ENCODE measurements at regions not wholly inside any gene's neighbourhood (a gene's known extent, or its start where the extent isn't known, plus 50 kb on each side); places are given as distances from the start of the nearest gene placed in this dataset.

DNA sequence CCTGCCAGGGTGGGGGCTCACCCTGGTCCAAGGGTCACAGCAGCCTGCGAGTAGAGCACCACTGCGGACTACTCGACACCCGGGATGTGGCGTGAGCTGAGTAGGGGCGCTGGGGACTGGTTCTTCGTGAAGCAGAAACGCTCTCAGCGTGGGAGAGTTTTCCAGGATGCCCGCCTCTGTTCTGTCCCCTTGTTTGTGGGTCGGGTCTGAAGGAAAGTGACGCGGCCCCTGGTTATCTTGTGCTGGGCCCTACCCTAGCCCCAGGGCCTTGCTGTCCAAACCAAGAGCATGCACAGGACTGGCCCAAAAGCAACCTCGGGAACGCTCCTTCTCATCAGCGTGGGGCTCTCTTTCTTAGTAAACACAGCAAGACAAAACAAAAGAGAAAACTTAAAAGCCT, 303.3 kb downstream of the IRF8 start:
- DNase-seq, result no peak

DNA sequence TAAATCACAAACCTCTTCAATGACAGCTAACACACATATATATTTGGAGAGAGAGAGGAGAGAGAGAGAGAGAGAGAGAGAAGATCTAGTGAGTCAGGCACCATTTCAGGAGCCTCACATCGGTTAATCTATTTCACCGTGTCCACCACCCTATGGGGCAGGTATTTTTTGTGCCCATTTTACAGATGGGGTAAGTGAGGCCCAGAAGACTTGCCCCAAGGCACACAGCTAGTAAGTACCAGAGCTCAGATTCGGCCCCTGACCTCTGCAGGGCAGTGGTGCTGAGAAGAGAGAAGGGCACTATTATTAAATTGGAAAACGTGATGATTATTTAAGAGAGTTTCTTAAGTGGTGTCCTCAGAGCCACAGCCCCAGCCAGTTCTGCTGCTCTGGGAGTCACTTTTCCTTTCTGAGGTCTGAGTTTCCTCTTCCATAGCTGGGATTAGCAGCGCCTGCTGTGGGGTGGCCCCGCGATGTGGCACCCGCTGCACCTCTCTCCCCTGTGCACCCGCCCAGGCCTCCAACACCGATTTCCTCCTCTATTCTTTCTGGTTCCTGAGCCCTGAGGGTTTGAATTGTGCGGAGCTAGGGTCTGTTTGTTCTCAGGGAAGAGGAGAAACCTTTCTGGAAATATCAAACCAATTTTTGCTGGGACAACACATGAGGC, 303.9 kb downstream of the IRF8 start:
- DNase-seq, result no peak

DNA sequence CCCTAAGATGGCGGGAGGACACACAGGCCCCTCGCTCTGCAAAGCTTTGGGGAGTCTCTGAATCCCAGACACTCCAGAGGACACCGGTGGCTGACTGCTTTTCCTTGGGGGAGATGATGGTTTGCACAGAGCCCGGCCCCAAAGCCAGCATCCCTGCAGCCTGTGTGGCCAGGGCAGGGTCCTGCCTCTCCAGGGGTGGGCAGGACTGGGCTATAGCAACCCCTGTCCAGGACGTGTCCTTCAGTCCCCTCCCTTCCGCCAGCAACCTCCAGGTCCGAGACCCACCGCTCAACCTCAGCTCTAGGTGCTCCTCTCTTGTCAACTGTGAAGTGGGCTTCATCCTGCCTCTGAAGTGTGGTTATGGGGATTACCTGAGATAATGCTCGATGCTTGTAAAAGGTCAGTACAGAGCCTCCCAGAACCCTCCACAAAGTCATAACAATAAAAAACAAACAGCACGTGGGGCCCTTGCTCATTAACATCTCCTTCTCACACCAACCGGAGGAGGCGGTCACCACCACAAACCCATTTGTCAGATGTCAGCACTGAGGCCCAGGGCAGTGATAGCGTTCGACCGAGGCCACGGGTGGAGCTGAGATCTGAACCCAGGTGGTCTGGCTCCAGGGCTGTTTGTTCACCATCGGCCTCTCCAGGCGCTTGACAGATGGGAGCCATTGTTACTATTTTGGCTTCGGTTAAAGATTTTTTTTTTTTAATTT, 304.8 kb downstream of the IRF8 start:
- no peak for DNase-seq

DNA sequence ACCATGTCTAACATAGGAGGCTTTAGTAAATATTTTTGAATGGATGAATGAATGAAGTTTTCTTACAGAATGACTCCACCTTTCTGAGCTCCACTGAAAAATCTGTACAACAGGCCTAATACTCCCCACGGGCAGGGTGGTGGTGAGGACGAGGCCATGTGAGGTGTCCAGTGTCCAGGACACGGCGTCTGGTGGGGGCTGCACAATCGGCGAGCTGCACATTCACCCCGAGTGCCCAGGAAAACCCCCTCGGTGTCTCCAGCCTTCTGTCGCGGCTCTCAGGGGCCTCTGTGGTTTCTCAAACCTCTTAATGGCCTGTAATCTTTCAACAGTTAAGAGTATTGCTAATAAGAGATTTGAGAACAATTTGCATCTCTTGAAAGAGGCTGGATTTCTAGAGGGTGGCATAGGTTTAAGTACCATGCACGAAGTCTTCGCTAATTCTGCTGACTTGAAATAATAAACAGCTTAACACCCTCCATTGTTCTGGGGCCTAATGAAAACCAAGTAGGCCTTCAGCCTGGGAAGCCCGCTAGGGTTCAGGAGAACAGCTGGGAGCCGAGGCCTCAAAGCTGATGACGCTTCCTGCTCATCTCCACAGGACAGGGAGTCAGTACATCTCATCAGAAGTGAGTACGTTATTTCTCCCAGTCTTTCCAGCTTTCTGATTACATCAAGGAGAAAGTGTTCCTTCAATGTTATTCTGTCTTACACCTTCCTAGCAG, 304.6 kb upstream of the FOXF1 start:
- DNase-seq, result no peak

GRCh38 chr16:86207350-86207749, 303.0 kb upstream of the FOXF1 start:
- no peak for DNase-seq

- no peak for DNase-seq
These were observed 301.1 kb upstream of the FOXF1 start for GRCh38 chr16:86209202-86209601.

GRCh38 chr16:86210403-86211193, 299.7 kb upstream of the FOXF1 start:
- DNase-seq, result no peak

DNA sequence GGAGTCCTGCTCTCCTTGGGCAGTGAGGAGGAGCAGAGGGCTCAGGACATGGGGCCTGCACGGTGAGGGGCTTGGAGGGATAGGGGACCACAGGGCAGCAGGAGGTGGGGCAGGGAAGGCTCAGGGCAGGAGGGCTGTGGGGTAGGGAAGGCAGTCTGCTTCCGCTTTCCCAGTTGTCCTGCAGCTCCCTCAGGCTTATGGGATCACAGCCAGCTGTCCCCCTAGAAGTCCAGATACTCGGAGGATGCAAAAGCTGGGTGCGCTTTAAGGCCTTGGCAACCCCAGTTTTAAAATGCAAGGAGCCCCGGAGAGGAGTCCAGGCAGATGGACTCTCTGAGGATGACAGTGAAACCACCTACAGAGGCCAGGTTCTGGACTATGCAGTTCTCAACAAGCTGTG, 299.1 kb upstream of the FOXF1 start:
- DNase-seq, result no peak

- no peak for DNase-seq
These were observed 298.5 kb upstream of the FOXF1 start for GRCh38 chr16:86211800-86212199.

DNA sequence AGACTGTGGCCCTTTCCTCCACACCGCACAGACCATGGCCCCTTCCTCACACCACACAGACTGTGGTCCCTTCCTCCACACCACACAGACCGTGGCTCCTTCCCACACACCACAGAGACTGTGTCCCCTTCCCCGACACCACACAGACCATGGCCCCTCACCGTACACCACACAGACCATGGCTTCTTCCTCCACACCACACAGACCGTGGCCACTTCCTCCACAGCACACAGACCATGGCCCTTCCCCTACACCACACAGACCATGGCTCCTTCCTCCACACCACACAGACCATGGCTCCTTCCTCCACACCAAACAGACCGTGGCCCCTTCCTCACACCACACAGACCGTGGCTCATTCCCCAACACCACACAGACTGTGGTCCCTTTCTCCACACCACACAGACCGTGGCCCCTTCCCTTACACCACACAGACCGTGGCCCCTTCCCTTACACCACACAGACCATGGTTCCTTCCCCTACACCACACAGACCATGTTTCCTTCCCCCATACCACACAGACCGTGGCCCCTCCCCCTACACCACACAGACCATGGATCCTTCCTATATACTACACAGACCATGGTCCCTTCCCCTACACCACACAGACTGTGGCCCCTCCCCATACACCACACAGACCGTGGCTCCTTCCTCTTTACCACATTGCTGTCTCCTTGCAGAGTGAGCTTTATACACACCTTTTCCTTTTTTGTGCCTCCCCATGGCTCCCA, 297.5 kb upstream of the FOXF1 start:
- DNase-seq, result no peak

GRCh38 chr16:86213437-86214205, 296.7 kb upstream of the FOXF1 start:
- DNase-seq, result no peak

- no peak for DNase-seq
These were observed 295.7 kb upstream of the FOXF1 start for GRCh38 chr16:86214326-86215232.

DNA sequence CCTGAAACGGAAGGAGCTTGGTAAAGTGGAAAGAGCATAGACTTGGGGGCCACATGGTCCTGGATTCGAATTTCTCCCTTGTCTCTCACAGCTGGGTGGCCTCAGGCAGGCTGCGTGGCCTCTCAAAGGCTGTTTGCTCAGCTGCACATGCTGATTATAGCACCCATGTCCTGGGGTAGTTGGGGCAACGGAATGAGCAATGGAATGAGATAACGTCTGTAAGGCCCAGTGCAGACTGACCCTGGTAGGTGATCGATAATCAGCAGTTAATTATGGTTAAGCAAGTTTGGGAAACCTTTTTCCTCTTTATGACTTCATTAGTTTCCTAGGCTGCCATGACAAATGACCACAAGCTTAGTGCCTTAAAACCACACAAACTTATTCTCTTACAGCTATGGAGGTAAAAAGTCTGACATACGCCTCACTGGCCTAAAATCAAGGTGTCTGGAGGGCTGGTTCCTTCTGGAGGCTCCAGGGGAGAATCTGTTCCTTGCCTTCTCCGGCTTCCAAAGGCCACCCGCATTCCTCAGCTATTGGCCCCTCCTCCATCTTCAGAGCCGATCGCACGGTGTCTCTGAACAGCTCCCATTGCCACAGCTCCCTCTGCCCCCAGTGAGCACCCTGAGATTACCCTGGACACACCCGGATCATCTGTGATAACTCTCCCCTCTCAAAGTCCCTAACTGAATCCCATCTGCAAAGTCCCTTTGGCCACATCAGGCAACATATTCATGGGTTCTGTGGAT, 294.9 kb upstream of the FOXF1 start:
- DNase-seq, result no peak

DNA sequence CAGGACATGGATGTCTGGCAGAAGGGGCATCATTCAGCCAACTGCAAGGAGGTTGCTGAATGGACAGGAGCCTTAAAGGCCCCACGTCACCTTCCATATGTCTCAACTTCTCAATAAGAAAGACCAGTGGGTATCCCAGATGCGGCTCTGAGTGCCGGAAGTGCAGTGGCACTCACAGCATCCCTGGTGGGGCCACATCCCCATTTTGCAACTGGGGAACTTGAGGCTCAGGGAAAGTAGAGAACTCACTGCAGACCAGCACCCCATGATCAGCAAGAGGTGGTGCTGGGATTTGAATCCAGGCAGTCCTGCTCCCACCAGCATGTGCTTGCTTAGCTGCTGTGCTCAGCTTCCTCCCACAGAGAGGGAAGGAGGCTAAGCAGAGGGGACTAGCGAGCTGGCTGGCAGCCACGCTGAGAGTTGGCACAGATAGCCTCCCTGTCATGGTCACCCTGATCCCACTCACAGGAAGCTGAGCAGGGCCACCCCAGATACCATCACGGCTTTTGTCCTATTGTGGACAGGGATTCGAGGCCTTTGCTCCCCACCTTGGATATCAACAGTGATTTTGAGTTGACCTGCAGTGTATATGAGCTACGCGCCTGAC, 294.2 kb upstream of the FOXF1 start:
- DNase-seq, result no peak

DNA sequence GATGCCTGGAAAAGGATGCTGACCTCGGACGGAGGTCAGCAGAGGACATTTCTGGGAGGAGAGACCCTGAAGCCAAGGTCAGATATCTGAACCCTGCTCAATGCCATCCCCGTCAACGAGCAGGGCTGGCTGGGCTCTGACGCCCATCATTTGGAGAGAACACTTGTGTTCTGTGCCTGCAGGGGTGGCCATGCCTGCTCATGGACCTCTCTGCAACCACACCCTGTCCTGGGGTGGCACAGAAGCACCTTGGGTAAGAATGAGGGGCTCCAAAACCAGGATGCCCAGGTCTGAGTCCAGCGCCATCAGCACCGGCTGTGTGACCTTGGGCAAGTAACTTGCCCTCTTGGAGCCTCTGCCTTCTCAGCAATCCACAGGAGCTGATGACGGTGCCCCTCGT, 293.7 kb upstream of the FOXF1 start:
- no peak for DNase-seq

GRCh38 chr16:86217001-86217890, 293.1 kb upstream of the FOXF1 start:
- no peak for DNase-seq

DNA sequence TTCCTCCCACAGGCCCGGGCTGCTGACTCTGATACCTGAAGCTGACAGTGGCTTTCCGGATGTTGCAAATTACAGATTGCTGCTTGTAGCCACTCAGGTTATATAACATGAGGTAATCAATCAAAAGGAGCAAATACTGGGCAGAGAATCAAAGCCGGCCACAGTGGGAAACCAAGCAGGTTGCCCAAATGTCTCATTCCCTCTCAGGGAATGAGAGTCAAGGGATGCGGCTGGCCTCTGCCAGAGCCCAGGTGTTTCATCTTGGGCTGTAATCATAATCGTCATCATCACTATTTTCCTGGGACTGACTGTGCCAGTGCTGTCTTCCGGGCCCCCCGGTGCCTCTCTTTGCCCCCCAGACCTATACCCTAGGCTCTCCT, 292.4 kb upstream of the FOXF1 start:
- no peak for DNase-seq

GRCh38 chr16:86218479-86219170, 291.7 kb upstream of the FOXF1 start:
- DNase-seq, result no peak

Measured in suppressor macrophage treated with lipopolysaccharide for 4 hours (primary cell).